BJ (cell line): ENCODE measurements at regions not wholly inside any gene's neighbourhood (a gene's known extent, or its start where the extent isn't known, plus 50 kb on each side); places are given as distances from the start of the nearest gene placed in this dataset.

ENCODE experiments used
- CTCF ChIA-PET: fragments of 350-600 bp; formaldehyde crosslinking; extraction: SDS; loops from one replicate; lab custom pipeline; 2021; ENCODE audit warnings: antibody characterized with exemption, inconsistent platforms; lab: Yijun Ruan, JAX
- POLR2A ChIA-PET: fragments of 300-600 bp; sonication (Branson Sonifier 250); formaldehyde crosslinking; extraction: SDS; loops from one replicate; lab custom pipeline; 2021; ENCODE audit warnings: antibody characterized with exemption; lab: Charles Lee
- DNase-seq: peaks from one replicate; pipeline ENCODE4 v3.0.0-alpha.2; 2011; ENCODE audit warnings: low read depth
- H3K27me3 ChIP-seq: 2 replicates; pipeline ENCODE4 v1.6.0; 2011; ENCODE audit warnings: low read length; ENCODE audit not compliant: control insufficient read depth, insufficient read depth
- H3K36me3 ChIP-seq: 2 replicates; pipeline ENCODE4 v1.5.1; 2011; ENCODE audit warnings: low read length; ENCODE audit not compliant: control insufficient read depth, insufficient read depth
- H3K4me3 ChIP-seq: 2 replicates; pipeline ENCODE4 v1.5.1; 2011; ENCODE audit warnings: low read depth, mild to moderate bottlenecking, control low read depth, low read length
- CTCF ChIP-seq: IDR thresholded peaks from 2 replicates; pipeline ENCODE4 v1.5.1; 2011; ENCODE audit warnings: low read depth, mild to moderate bottlenecking, control low read depth, inconsistent platforms, low read length, moderate library complexity; ENCODE audit not compliant: insufficient read depth

GRCh38 chr5:84885485-84886258, 501.0 kb upstream of the EDIL3 start:
- Histone ChIP-seq H3K4me3 (no peak overlapping the region), H3K36me3 (no peaks in the 10 kb centered on the region), H3K27me3 (no peaks in the 10 kb centered on the region)
- DNase-seq = no peak
- ChIA-PET POLR2A (no interaction called here), CTCF (interaction anchor here (0.9 kb wide), 1 partner anchor 45 kb away, joined by 3 read pairs; no protein-coding TSS in a partner anchor)
- no peak for TF ChIP-seq CTCF

- H3K27me3 ChIP-seq = no peaks in the 10 kb centered on the region
- no peak for TF ChIP-seq CTCF
- no peaks in the 10 kb centered on the region for H3K36me3 ChIP-seq
- CTCF ChIA-PET = no interaction called here
- no peak for DNase-seq
- POLR2A ChIA-PET = no interaction called here
- H3K4me3 ChIP-seq = no peak overlapping the region
These were observed 497.1 kb upstream of the EDIL3 start for GRCh38 chr5:84881737-84882136.

- ChIA-PET CTCF (no interaction called here), POLR2A (no interaction called here)
- no peaks in the 10 kb centered on the region for H3K27me3 ChIP-seq
- DNase-seq = no peak
- H3K4me3 ChIP-seq = no peak overlapping the region
- TF ChIP-seq CTCF = no peak
- H3K36me3 ChIP-seq = no peaks in the 10 kb centered on the region
These were observed 489.5 kb upstream of the EDIL3 start for GRCh38 chr5:84874196-84874595.

- TF ChIP-seq CTCF = no peak
- Histone ChIP-seq H3K36me3 (no peaks in the 10 kb centered on the region), H3K4me3 (no peak overlapping the region), H3K27me3 (no peaks in the 10 kb centered on the region)
- ChIA-PET CTCF (no interaction called here), POLR2A (no interaction called here)
- no peak for DNase-seq
These were observed 488.1 kb upstream of the EDIL3 start for GRCh38 chr5:84872768-84873167.

- ChIA-PET POLR2A (no interaction called here), CTCF (no interaction called here)
- TF ChIP-seq CTCF = no peak
- H3K4me3 ChIP-seq = no peak overlapping the region
- DNase-seq = no peak
- no peaks in the 10 kb centered on the region for H3K36me3 ChIP-seq
- no peaks in the 10 kb centered on the region for H3K27me3 ChIP-seq
These were observed 485.7 kb upstream of the EDIL3 start for GRCh38 chr5:84870369-84870768.
